WERI-Rb-1 (cell line): ENCODE measurements at regions not wholly inside any gene's neighbourhood (a gene's known extent, or its start where the extent isn't known, plus 50 kb on each side); places are given as distances from the start of the nearest gene placed in this dataset.

ENCODE experiments used
- DNase-seq: peaks from one replicate; pipeline ENCODE4 v3.0.0-alpha.2; 2020
- H3K27ac ChIP-seq: fragments of 250-450 bp; sonication (Bioruptor Pico); 2 replicates; pipeline ENCODE4 v1.5.1; 2020; ENCODE audit warnings: mild to moderate bottlenecking, moderate library complexity
- H3K27me3 ChIP-seq: fragments of 250-450 bp; sonication (Bioruptor Pico); 2 replicates; pipeline ENCODE4 v1.5.1; 2021; ENCODE audit warnings: mild to moderate bottlenecking, low read depth, moderate library complexity; ENCODE audit not compliant: insufficient read depth, severe bottlenecking
- H3K36me3 ChIP-seq: fragments of 250-450 bp; sonication (Bioruptor Pico); 2 replicates; pipeline ENCODE4 v1.5.1; 2020; ENCODE audit warnings: mild to moderate bottlenecking, moderate library complexity
- H3K4me3 ChIP-seq: 2 replicates; pipeline ENCODE4 v1.5.1; 2011; ENCODE audit warnings: low read depth, mild to moderate bottlenecking, control low read depth, low read length
- H3K9me3 ChIP-seq: fragments of 250-450 bp; sonication (Bioruptor Pico); 2 replicates; pipeline ENCODE4 v1.5.1; 2021; ENCODE audit warnings: mild to moderate bottlenecking, moderate library complexity; ENCODE audit not compliant: severe bottlenecking
- TF ChIP-seq, protein P1 (sequence below): IDR thresholded peaks from 2 replicates; pipeline ENCODE4 v1.5.1; 2011; ENCODE audit warnings: low read depth, mild to moderate bottlenecking, control low read depth, inconsistent platforms, low read length

DNA sequence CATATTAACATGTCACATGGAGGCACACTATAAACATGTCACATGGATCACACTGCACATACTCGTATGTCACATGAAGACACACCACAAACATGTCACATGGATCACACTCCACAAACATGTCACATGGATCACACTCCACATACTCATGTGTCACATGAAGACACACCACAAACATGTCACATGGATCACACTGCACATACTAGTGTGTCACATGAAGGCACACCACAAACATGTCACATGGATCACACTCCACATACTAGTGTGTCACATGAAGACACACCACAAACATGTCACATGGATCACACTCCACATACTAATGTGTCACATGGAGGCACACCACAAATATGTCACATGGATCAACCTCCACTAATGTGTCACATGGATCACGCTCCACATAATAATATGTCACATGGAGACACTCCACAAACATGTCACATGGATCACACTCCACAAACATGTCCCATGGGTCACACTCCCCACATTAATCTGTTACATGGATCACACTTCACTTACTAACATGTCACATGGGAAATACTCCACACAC lies 195.6 kb upstream of the PFKP start:
- no peak for DNase-seq
- Histone ChIP-seq H3K27me3 (no peaks in the 10 kb centered on the region), H3K9me3 (no peaks in the 10 kb centered on the region), H3K4me3 (no peak overlapping the region), H3K27ac (no peak overlapping the region), H3K36me3 (no peaks in the 10 kb centered on the region)
- TF ChIP-seq, protein P1, sequence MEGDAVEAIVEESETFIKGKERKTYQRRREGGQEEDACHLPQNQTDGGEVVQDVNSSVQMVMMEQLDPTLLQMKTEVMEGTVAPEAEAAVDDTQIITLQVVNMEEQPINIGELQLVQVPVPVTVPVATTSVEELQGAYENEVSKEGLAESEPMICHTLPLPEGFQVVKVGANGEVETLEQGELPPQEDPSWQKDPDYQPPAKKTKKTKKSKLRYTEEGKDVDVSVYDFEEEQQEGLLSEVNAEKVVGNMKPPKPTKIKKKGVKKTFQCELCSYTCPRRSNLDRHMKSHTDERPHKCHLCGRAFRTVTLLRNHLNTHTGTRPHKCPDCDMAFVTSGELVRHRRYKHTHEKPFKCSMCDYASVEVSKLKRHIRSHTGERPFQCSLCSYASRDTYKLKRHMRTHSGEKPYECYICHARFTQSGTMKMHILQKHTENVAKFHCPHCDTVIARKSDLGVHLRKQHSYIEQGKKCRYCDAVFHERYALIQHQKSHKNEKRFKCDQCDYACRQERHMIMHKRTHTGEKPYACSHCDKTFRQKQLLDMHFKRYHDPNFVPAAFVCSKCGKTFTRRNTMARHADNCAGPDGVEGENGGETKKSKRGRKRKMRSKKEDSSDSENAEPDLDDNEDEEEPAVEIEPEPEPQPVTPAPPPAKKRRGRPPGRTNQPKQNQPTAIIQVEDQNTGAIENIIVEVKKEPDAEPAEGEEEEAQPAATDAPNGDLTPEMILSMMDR, result no peak

DNA sequence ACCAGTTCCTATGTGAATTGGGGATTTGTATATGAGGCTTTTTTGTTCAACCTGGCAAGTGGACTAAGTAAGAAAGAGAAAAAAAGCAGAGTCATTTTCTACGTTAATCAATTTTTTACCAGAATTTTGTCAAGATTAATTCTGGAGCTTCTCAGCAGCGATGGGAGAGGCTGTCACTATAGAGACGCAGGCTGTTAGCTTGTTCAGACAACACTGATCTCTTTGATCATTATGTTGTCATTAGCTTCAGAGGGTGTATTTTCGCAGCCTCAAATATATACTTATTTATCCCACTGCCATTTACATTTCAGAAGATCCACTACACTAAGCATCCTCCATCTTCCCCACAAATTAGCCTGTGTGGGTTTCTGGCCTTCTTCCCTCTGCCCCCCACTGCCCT lies 196.7 kb upstream of the PFKP start:
- no peaks in the 10 kb centered on the region for H3K36me3 ChIP-seq
- TF ChIP-seq, protein P1, result no peak
- H3K27me3 ChIP-seq, result no peaks in the 10 kb centered on the region
- H3K4me3 ChIP-seq, result no peak overlapping the region
- no peak for DNase-seq
- no peaks in the 10 kb centered on the region for H3K9me3 ChIP-seq
- H3K27ac ChIP-seq, result no peak overlapping the region

DNA sequence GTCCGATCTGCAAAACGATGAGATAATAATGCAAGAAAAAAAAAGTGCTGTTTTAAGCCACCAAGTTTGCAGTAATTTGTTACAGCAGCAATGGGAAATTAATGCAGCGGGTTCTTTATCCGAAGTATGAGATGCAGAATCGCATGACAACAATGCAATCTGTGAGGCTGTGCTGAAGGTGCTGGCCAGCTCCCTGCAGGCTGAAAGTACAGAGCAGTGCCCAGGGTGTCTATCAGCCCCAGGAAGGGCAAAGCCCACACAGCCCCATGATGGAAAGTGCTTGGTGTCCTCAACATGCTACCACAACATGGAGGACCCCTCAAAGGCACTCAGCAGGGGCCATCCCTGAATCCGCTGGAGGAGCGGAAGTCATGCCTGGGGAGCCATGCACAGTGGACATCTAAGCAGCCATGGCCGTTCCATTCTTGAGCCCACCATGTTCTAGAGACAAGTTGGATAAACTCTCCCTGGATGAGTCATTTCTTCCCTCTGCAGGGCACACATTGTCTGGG lies 199.5 kb upstream of the PFKP start:
- Histone ChIP-seq H3K27ac (no peak overlapping the region), H3K27me3 (no peaks in the 10 kb centered on the region), H3K36me3 (no peaks in the 10 kb centered on the region), H3K9me3 (no peaks in the 10 kb centered on the region), H3K4me3 (no peak overlapping the region)
- no peak for DNase-seq
- TF ChIP-seq, protein P1, result no peak

DNA sequence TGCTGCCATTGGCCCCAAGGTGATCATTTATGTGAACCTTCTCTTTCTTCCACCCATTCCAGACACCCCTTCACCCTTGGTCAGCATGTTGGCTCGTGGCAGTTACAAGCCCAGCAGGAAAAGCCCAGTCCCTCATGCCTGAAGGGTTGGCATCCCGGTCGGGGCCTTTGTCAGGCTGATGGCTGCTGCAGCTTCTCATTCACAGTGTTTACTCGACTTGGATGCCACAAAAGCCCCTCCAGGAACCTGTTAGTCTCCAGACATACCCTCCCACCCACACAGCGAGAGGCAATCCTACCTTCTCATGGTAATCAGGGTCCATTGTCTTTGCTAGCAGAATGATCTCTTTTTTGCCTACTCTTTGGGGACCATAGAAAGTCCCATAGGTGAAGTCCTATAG lies 200.8 kb upstream of the PFKP start:
- H3K36me3 ChIP-seq, result no peaks in the 10 kb centered on the region
- H3K9me3 ChIP-seq, result no peaks in the 10 kb centered on the region
- DNase-seq, result no peak
- H3K27ac ChIP-seq, result no peak overlapping the region
- H3K4me3 ChIP-seq, result no peak overlapping the region
- H3K27me3 ChIP-seq, result no peaks in the 10 kb centered on the region
- TF ChIP-seq, protein P1, result no peak

DNA sequence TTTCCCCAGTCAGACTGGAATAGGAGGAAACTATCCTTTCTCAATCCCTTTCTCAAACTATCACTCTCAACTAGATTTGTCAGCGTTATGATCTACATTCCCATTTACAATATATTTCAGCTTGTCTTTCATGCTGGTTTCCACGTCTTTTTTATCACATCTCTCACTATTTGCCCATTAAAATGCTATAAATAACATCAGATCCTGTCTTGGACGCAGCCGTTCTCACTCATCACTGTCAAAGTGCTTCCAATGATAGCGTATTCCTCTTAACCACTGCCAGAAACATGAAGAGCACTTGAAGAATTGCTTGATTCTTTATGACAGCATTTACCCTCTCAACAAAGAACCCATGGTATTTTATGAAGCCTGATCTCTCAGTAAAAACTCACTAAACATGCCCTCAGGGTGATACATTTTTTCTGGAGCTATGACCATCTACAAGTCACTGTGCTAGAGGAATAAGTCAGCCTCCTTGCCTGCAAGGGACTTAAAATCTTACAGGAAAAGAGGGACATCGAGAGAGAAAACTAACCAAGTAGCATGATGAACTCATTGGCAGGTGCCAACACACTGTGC lies 205.6 kb upstream of the PFKP start:
- H3K9me3 ChIP-seq, result no peaks in the 10 kb centered on the region
- H3K27ac ChIP-seq, result no peak overlapping the region
- H3K4me3 ChIP-seq, result no peak overlapping the region
- TF ChIP-seq, protein P1, result no peak
- no peaks in the 10 kb centered on the region for H3K27me3 ChIP-seq
- no peaks in the 10 kb centered on the region for H3K36me3 ChIP-seq
- no peak for DNase-seq

DNA sequence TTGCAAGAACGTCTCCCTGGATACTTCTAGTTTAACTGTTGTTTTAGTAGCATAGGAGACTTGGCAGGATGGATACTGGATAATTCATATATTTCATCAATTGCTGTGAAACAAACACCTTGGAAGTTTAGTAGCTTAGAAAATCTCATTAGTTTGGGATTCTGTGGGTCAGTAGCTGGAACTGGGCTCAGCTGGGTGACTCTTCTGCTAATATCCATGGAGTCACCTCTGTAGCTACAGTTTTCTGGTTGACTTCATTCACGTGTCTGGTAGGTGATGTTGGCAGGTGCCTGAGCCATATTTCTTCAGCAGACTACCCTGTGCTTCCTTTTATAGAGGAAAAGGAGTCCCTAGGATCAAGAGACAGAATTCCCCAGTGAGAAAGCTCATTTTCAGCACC lies 208.9 kb upstream of the PFKP start:
- Histone ChIP-seq H3K36me3 (no peaks in the 10 kb centered on the region), H3K27ac (no peak overlapping the region)
- TF ChIP-seq, protein P1, result no peak

More for the DNA sequence above, 208.9 kb upstream of the PFKP start:
- DNase-seq, result no peak
- Histone ChIP-seq H3K9me3 (no peaks in the 10 kb centered on the region), H3K4me3 (no peak overlapping the region), H3K27me3 (no peaks in the 10 kb centered on the region)
